ENCODE measurements at regions not wholly inside any gene's neighbourhood (a gene's known extent, or its start where the extent isn't known, plus 50 kb on each side); places are given as distances from the start of the nearest gene placed in this dataset.
A peak's percentile ranks its signal among the peaks of the same experiment; 100 is the strongest.

DNA sequence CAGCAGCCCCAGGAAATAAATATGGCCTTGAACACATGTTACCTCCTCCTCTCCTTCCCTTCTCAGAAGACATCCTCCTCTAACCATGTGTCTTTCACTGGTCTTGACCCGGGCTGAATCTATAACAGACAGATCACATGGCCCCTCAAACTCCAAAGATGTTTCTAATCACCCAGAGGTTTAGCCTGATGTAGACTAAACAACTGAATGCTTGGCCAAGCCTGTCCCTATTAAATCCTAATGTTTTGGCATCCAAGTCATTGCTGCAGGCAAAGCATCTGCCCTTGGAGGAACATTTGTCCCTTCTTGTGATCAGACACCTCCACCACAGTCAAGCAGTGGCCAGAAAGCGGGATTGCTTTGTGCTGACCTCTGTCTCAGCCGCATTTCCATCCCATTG is 65.5 kb downstream of the ANKRD60 start:
- DNase-seq (ENCODE audit: low spot score): no peak

DNA sequence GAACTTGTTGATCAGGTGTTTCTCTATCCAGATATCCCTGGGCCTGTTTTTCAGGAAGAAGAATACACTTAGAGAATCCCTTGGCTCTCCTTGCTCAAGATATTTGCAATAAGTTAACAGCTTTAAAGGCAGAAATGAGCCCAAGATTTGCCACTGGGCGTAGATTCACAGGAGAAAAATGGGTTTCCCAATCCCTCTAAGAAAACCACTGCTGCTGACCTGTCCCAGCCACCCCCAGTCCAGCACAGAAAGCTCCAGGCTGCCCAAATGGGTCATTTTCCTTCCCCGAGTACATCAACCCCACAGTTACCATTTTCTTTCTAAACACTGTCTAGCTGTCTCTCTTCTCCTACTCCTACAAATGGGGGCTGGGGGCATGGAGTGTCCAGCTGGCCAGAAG is 67.3 kb downstream of the ANKRD60 start:
- no peak for DNase-seq (ENCODE audit: low spot score)

DNA sequence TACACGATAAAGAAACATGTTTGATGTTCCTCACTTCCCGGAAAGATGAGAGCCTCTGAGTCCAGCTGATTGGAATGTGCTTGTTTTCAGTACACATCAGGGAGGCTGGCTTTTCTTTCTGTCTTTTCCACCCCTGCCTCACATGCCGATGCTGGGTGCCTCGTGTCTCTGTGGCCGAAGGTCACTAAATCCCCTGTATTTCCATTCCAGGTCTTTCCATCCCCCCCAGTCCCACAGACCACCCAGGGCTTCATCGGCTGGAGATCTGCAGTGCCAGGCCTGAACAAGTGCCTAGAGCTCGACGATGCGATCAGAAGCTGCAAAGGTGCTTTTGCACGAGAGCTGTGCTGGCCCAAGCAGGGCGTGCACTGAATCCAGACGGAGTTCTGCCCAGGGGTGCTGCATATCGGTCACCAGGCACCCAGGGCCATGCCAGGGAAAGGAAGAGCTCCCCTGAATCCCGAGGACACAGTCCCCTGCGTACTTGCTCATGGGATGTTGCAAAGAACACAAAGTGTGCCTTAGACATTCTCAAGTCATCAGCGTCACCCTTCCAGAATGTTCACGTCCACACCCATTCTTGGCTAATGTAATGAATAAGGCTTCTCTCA is 67.9 kb downstream of the ANKRD60 start:
- no peak for DNase-seq (ENCODE audit: low spot score)

DNA sequence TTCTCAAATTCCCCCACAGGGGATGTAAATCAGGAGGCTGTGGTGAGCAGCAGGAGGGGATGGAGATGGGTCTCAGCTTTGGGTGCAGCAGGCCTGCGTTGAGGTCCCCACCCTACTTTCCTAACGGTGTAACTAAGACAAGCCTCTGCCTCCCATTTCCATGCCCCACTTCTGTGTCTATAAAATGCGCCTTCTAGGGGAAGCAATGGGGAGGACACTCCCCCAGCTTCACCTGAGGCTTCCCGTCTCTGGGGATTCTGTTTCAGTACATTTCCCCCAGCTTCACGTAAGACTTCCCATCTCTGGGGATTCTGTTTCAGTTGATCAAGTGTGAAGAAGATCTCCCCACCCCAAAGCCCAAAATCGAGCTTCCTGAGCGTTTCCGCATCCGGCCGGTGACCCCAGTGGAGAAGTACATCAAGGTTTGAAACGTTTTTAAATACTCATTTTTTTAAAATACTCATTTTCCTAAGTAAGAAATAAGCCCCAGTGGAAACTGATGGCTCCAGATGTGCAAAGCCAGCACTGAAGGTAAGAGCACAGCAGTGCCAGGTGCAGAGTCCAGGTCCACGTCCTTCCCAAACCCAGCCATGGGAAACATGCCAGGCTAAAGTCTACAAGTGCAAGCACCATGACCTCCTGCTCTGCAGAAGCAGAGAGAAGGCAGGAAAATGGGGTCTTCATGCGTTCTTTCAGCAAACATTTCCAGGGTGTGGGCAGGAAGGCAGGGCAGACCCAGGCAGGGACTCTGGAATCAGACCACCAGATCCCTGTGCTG is 73.1 kb downstream of the ANKRD60 start:
- no peak for DNase-seq (ENCODE audit: low spot score)

DNA sequence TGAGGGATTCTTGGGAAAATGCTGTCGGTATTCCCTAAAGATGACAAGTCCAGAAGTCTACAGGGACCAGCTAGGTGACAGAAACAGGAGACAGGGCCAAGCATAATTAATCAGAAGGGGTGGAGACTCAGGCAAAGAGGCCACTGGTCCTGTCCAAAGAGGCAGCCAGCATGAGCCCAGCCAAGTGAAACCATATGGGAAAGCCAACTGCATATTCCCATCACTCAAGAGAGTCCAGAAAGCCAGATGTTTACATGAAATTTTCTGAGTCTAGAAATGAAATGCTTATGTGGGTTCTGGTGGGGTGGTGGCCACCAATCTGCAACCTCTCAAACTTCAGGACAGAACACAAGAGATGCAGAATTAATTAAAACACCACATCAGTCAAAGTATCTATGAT is 74.3 kb downstream of the ANKRD60 start:
- DNase-seq (ENCODE audit: low spot score): no peak

DNA sequence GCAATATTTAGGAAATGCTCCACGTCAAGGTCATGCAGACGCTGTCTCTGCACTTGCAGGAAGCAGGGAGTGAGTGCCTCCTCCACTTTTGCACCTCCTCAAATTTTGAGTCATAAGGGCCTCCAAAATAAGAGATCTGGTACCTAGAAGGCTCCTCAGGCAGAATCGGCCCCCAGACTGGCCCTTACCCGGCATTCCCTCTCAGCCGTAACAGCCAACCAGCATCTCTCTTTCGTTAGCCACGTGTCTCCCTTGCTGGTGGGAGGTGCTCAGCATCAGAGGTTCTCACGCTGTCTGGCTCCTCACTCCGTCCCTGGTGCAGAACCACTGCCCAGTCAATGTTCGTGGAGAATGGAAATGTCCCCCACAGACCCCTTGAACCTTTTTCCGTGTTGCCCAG is 75.3 kb downstream of the ANKRD60 start:
- DNase-seq (ENCODE audit: low spot score): no peak

DNA sequence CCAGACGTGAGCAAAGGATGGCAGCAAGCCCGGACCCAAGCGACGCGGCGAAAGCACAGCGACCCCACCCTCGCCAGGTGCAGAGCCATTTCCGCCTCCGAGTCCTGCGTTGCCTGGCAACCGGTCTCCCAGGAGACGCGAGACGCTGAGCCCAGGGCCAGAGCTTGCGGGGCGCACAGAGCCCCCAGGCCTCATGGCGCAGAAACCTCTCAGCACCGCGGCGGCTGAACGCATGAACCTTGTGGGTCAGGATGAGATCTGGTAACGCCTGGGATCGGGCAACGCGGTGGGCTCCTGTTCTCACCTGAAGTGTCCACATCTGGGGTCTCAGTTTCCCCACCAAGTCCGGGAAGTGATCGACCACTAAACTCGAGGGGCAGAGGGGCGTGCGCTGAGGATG is 77.7 kb downstream of the ANKRD60 start:
- DNase-seq (ENCODE audit: low spot score): no peak

DNA sequence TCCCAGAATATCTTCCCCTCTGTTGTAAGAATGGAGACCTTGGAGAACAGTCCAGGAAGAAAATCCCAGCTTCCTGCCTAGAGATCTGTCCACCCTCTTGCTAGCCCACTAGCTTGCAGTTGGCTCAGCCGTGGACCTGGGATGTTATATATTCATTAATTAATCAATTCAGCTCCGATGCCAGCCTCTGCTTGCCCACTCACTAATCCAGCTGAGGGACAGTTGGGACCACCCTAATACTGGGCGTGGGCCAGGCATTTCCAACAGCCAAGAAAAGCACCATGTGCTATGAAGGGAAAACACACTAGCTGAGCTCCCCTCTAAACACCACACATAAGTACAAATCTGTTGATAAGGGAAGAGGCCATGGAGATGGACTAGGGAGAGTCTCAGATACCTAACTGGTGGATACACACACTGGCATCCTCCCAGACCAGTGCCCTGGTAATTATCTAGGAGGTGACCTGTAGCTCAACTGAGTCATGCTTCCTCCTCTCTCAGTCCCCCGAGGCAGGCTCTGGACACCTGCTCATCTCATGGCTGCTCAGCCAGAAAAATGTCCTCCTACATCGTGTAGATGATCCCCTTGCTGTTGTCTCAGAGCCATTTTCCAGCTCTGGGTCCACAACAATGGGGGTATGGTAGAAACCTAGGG is 78.9 kb downstream of the ANKRD60 start:
- no peak for DNase-seq (ENCODE audit: low spot score)

DNA sequence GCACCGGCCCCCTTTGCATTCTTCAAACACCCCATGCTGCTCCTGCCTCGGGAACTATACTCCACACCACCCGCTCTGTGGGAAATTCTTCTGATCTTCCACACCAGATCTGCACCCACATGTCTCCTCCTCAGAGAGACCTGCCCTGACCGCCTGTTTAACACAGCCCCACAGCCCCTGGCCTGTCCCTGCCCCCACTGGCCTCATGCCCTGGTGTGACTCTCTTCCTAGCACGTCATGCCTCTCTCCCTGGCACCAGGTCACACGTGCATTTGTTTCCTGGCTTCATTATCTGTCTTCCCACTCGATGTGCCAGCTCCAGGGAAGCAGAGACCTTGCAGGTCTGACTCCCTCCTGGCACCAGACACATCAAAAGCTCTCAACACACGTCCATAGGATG is 79.6 kb downstream of the ANKRD60 start:
- DNase-seq (ENCODE audit: low spot score): no peak

DNA sequence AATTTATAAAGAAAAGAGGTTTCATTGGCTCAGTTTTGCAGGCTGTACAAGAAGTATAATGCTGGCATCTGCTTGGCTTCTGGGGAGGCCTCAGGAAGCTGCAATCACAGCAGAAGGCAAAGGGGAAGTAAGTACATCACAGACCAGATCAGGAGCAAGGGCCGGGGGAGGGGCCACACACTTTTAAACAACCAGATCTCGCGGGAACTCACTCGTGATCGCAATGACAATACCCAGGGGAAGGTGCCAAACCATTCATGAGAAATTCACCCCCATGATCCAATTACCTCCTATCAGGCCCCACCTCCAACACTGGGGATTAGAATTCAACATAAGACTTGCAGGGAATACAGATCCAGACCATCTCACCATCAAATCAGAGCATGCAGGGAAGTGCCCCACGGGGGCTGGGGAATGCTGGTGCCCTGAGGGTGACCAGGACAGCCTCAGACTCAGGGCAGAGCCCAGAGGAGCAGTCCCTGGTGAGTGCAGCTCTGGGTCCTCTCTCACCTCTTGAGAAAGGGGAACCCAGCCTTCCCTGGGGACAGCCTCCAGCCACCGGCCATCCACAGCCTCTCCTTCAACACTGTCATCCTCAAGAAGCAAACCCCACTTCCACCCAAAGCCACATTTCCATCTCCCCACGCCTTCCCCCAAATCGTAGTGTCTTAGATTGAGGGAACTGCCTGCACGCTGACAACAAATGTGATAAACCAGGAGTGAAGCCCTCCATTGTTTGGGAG is 80.7 kb downstream of the ANKRD60 start:
- no peak for DNase-seq (ENCODE audit: low spot score)

DNA sequence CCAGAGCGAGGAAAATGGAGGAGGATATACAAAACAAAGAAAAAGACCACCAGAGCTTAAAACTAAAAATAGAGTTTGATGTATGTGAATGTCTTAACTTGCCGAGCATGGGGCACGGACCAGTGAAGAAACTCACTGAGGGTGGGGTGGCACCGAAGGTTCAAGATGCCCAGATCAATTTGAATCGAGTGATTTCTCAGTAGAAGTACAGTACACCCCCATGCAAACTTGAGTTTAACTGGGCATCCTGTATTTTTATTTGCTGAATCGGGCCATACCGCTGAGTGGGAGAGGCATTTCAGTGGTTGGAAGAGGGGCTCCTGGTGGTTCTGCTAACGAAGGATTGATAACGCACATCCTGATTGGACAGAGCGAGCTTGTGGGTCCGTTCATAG is 81.7 kb downstream of the ANKRD60 start:
- no peak for DNase-seq (ENCODE audit: low spot score)

DNA sequence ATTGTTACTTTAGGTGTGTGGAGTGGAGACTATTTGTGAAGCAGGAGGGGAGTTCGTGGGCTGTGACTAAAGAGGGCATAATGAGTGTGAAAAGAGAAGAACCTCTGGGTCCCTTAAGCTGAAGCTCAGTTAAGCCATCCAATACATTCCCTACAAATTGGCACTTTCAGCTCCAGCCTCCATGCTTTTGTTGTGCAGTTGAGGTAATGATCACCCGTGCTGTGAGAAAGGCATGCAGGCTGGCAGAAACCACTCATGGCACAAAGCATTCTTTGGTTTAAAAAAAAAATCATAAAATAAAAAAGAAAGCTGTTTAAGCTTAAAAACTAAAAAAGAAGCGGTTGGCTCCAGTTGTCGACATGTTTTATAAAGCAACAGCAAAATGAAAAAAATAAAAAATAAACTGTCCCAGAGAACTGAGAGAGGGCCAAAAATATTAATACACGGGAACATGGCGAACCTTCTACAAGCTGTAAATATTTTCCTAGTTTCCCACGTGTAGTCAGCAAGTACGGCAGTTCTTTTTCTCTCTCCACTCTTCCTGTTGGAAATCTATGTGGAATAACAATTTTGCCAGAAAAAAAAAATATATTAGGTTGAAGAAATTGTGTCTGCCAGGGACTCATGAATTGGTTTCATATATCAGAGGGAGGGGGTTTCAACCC is 82.2 kb downstream of the ANKRD60 start:
- no peak for DNase-seq (ENCODE audit: low spot score)

DNA sequence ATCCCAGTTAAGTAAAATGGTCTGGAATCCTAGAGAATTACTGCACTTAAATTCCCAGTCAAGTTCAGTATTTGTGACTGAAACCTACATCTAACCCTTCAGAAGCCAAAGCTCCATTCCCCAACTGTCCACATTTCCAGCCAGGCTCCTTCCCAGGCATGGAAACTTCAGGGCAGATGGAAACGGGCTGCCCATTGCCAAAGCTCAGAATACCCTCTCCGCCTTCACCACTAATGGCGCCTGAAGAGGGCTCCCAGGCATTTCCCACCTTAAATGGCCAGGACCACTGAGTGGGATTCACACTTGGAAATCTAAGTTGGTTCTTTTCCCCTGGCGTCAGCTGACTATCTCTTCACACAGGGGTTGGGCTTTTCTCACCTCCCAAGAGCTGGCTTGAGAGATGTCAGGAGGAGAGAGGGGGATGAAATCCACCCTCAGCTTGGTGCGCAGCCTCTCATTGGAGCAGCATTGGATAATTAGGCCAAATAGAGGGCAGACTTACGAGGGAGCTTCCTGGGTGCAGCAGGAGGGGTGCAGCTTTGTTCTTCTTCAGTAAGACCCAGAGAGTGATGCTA is 82.9 kb downstream of the ANKRD60 start:
- DNase-seq (ENCODE audit: low spot score): no peak

DNA sequence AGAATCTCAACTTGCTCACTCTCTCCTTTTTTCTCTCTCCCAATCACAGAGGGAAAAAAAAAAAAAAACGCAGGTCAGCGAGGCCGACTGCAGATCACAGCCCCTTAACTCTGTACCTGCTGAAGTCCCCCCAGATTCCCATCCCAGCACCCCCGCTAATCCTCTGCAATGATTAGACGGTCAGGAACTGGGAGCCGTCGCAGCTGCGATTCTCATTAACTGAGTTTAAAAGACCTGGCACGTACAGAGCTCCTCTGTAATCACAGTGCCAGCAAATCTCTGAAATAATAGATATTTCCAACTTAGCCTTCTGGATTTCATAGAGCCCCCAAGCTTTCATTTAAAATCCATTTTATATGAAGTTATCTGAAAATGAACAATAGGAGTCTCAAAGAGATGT is 84.4 kb downstream of the ANKRD60 start:
- DNase-seq (ENCODE audit: low spot score): no peak

DNA sequence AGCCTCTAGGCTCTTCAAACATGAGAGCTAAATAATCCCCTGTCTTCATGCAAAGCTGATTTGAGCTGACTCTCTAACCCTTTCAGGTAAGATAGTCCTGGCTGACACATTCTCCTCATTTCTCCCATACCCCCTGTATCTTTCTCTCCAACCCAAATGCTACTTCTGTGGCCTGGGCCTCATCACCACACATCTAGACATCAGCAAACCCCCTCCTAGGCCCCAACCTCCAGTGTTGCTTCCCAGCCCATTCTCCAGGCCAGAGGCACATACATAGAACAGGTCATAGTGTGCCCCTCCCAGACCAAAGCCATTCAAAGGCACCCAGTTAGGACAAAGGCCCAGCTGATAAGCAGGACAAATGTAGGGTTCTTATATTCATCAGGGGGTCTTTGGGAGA is 84.9 kb downstream of the ANKRD60 start:
- DNase-seq (ENCODE audit: low spot score): no peak

DNA sequence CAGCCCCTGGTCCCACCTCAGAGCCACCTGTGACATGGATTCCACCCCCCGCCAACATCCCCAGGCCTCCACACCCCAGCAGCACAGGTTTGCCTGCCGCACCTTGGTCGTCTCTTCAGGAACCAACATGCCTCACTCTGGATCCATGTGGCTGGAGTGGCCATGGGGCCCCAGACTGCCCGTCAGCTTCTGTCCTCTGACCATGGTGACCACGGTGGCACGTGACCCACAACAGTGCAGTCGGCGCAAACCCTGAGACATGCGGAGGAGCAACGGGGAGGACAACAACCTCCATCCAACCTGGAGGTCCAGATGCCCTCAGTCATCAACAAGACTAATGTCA is 85.6 kb downstream of the ANKRD60 start:
- DNase-seq (ENCODE audit: low spot score): no peak

DNA sequence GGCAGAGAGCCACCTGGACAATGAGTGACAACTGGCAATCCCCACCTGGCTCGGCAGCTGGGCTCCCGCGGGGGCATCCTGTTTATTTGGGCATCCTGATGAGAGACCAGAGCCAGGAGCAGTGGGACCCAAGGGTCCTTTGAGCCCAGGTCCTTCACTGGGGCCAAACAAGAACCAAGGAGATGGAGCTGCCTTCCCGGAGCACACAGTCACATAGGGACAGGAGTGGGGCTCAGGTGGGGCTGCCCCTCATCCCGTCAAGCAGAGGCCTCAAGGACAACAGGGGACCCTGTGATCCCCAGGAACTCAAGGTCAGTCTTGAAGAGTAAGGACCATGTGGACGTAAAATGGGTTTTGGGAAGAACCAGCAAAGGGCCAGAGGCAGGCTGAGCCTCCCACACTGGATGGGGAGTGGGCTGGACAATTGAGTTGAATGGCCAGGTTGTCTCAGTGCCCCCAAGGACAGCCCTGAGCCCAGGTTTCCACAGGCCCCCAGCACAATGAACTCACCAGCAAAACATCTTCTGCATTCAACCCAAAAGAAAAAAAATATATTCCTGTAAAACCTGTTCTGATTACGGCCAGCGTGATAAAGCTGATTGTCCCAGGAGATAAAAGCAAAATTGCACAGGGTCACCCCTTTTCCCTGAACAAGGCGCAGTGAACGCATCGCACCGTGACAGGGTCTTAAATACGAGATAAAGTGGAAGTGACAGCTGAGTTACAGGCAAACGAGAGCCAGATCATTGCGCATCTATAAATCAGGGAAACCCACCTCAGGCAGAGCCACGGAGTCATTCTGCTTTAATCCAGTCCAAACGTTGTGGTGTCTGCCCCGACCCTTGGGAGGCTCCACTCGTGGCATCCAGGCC is 86.2 kb downstream of the ANKRD60 start:
- no peak for DNase-seq (ENCODE audit: low spot score)

DNA sequence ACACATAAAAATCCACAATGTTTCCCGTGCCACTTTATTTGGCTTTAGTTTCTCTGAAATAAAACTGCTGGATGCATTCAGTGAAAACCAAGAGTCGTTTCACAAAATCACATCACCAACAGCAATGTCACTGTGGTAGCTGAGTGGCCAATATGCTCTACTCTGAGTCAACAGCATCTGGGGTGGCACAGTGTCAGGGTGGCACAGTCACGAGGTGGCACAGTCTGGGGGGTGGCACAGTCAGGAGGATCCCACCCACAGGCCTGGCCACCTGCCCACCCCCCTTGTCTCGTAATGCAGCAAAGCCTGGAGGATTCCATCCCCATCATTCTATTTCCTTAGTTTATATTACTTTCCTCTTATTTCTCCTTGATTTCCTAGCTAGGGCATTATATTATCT is 87.0 kb downstream of the ANKRD60 start:
- DNase-seq (ENCODE audit: low spot score): peak; percentile 49

DNA sequence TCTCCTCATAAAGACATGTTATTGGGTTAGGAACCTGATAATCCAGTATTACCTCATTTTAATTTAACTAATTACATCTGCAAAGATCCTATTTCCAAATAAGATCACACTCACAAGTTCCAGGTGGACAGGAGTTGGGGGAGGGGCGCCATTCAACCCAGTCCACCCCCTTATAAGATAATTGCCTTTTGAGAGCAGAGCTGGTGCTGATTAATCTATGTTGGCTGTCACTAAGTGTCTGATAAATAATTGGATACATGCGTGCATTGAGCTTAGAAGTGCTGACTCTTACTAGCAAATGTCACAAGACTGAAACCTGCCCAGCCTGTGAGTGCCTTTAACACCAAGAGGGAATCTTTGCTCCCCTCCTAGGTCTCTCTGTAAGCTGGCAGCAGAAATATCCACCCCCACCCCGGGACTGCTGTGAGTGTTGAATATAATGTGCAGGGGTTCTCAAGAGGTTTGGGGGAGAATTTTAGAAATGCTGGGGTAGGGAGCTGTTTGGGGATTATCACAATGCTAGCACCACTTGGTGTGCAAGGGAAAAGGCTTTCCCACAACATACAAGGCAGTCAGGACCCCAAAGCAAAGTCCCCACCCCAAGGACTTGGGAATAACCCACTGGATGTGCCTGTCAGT is 87.5 kb downstream of the ANKRD60 start:
- DNase-seq (ENCODE audit: low spot score): no peak
